HepG2 (cell line): ENCODE measurements at regions not wholly inside any gene's neighbourhood (a gene's known extent, or its start where the extent isn't known, plus 50 kb on each side); places are given as distances from the start of the nearest gene placed in this dataset.

Experiments
- RAD21 ChIP-seq: fragments of 450-650 bp; formaldehyde crosslinking; IDR thresholded peaks from 2 replicates; pipeline ENCODE4 v1.5.0; 2020; ENCODE audit warnings: mild to moderate bottlenecking
- TBL1XR1 ChIP-seq: fragments of 150-350 bp; IDR thresholded peaks from 2 replicates; pipeline ENCODE4 v1.6.1; 2014; ENCODE audit warnings: borderline replicate concordance, low read length; ENCODE audit not compliant: partially characterized antibody
- THYN1 ChIP-seq: sonication (generic); formaldehyde crosslinking; IDR thresholded peaks from 2 replicates; pipeline ENCODE4 v1.8.1; 2023; ENCODE audit warnings: low read depth, mild to moderate bottlenecking, moderate library complexity, missing genetic modification reagents, borderline replicate concordance
- TF ChIP-seq, protein P1 (sequence below): sonication (generic); formaldehyde crosslinking; IDR thresholded peaks from 2 replicates; pipeline ENCODE4 v1.5.0; 2020; ENCODE audit warnings: mild to moderate bottlenecking, missing genetic modification reagents, moderate library complexity

DNA sequence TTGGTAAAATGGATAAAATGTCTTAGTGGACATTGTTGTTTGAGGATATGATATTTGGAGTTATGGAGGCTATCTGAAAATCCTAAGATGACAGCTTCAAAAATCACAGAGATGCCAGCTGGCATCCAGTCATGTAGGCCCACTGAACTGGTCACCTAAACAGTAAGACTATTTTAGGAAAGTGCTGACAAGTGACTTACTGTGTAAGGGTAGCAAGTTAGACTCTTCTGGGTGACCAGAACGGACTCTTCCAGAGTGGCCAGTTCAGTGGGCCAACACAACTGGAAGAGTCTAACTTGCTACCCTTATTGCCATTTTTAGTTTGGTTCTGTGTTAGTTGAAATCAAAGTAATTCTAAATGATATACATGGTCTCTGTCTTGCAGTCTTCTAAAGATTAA is 61.4 kb upstream of the ATP8A1 start:
- TF ChIP-seq RAD21 (CRISPR knock-in tag) (no peak), THYN1 (CRISPR knock-in tag) (no peak), TBL1XR1 (no peak)
- TF ChIP-seq, protein P1, sequence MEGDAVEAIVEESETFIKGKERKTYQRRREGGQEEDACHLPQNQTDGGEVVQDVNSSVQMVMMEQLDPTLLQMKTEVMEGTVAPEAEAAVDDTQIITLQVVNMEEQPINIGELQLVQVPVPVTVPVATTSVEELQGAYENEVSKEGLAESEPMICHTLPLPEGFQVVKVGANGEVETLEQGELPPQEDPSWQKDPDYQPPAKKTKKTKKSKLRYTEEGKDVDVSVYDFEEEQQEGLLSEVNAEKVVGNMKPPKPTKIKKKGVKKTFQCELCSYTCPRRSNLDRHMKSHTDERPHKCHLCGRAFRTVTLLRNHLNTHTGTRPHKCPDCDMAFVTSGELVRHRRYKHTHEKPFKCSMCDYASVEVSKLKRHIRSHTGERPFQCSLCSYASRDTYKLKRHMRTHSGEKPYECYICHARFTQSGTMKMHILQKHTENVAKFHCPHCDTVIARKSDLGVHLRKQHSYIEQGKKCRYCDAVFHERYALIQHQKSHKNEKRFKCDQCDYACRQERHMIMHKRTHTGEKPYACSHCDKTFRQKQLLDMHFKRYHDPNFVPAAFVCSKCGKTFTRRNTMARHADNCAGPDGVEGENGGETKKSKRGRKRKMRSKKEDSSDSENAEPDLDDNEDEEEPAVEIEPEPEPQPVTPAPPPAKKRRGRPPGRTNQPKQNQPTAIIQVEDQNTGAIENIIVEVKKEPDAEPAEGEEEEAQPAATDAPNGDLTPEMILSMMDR (CRISPR knock-in tag): no peak
